ENCODE measurements at regions not wholly inside any gene's neighbourhood (a gene's known extent, or its start where the extent isn't known, plus 50 kb on each side); places are given as distances from the start of the nearest gene placed in this dataset.

GRCh38 chr16:19939553-19939952, 54.9 kb upstream of the GPRC5B start:
- TF ChIP-seq, protein P1, sequence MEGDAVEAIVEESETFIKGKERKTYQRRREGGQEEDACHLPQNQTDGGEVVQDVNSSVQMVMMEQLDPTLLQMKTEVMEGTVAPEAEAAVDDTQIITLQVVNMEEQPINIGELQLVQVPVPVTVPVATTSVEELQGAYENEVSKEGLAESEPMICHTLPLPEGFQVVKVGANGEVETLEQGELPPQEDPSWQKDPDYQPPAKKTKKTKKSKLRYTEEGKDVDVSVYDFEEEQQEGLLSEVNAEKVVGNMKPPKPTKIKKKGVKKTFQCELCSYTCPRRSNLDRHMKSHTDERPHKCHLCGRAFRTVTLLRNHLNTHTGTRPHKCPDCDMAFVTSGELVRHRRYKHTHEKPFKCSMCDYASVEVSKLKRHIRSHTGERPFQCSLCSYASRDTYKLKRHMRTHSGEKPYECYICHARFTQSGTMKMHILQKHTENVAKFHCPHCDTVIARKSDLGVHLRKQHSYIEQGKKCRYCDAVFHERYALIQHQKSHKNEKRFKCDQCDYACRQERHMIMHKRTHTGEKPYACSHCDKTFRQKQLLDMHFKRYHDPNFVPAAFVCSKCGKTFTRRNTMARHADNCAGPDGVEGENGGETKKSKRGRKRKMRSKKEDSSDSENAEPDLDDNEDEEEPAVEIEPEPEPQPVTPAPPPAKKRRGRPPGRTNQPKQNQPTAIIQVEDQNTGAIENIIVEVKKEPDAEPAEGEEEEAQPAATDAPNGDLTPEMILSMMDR (IDR thresholded peaks at IDR 0.05): no peak
- TF ChIP-seq POLR2A (IDR thresholded peaks at IDR 0.05): no peak

Measured in heart left ventricle (tissue), 13 donors.